ENCODE measurements at regions not wholly inside any gene's neighbourhood (a gene's known extent, or its start where the extent isn't known, plus 50 kb on each side); places are given as distances from the start of the nearest gene placed in this dataset.
"Not testable (repeated sequence)": the region's sequence is repeated elsewhere in the genome, so short reads cannot be mapped to it uniquely, and the experiment has no call there.

DNA sequence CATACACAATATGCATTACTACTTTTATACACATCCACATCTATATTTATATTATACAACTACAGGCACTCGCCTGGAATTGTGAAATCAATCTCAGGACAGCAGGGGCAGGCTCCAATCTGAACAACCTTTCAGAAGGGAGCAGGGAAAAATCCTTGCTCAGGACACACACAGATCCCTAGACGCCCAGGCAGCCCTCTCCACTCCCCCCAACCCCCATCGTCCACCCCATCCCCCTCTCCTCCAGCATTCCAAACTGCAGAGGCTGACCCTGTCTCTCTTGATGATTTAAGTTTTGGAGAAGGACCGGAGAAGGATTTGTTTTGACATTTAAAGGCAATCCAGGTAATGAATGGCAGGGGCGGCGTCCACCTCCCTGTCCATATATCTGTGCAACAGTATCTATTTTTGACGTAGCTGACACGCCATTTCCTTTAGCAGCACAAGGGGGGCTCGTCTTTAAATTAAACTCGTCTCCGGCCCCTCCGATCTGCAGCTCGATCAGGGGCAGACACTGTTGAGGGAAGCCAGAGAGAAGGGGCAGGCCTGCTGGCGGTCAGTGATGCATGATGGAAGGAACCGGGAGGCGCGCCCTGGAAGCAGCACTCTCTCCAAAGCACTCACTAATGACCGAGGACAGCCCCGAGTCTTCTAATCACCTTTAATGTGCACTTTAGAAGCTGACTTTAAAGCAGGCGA lies 95.0 kb upstream of the TBX5 start:
- no peak for DNase-seq

GRCh38 chr12:114500131-114500530 lies 94.2 kb upstream of the TBX5 start:
- DNase-seq = no peak

DNA sequence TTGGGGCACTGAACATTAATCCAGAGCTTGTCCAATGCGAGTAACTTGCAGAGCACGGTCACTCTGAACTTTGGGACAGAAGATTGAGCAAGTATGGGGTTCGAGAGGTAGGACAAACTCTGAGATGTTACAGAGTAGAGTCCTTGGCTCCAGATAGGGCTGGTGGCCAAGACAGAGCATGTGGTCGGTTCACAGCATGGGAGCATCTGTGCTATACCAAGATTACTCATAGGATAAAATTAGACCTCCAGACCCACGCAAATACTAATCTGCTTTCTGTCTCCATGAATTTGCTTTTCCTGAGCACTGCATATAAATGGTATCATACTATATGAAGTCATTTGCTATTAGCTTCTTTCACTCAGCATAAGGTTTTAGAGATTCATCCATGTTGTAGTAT lies 93.4 kb upstream of the TBX5 start:
- no peak for DNase-seq

DNA sequence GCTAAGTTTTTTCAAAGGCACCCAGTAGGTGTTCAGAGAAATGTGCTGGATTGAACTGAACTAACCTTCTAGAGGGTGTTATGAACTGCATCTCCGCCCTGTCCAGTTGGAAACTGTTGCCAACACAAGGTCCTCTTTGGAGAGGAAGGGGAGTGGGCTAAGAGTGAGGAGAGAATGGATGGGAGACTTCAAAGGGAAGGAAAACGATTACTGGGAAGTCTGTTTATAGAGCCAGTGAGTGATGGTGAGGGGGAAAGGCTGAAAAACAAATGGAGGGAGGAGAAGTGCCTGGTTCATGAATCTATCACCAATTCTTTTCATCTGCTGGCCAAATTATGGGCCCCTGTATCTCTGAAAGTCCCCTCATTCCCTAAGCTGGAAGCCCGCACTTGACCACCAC lies 86.0 kb upstream of the TBX5 start:
- DNase-seq = no peak

GRCh38 chr12:114484822-114485459 lies 79.0 kb upstream of the TBX5 start:
- not testable (repeated sequence) for DNase-seq

- DNase-seq = no peak
Measured at GRCh38 chr12:114483996-114484395, 78.1 kb upstream of the TBX5 start.

DNA sequence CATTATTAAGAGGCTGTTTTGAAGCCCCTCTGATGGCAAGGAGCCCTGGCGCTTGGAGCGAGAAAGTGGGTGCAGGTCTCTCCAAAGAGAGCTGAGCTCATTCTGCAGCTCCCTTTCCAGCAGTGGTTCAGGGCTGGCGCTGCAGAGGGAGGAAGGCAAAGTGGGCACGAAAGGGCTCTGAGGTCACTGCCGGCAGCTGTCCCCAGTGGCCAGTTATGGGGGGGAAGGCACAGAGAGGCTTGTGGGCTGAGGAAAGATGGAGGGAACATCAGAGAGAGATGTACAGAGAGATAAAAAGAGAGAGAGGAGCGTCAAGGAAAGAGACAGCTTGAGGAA lies 75.2 kb upstream of the TBX5 start:
- DNase-seq = no peak

GRCh38 chr12:114480337-114481199 lies 74.6 kb upstream of the TBX5 start:
- DNase-seq = no peak

- no peak for DNase-seq
Measured at GRCh38 chr12:114479831-114480230, 73.9 kb upstream of the TBX5 start.

GRCh38 chr12:114478865-114479264 lies 72.9 kb upstream of the TBX5 start:
- no peak for DNase-seq

- DNase-seq = no peak
Measured at GRCh38 chr12:114477989-114478395, 72.0 kb upstream of the TBX5 start.

DNA sequence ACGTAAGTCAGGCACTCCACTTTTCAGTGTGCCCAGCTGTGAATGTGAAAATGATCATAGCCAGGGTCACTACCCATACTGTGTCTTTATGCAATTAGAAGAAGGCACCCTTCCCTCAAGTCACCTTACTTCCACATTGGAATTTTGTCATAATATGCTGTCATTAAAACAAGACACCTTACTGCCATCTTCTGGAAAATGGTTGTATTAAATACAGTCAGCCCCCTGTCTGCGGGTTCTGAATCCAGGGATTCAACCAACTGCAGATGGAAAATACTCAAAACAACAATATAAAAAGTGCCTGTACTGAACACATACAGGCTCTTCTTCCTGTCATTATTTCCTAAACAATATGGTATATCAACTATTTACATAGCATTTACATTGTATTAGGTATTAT lies 70.2 kb upstream of the TBX5 start:
- no peak for DNase-seq

GRCh38 chr12:114473717-114474116 lies 67.8 kb upstream of the TBX5 start:
- DNase-seq = no peak

DNA sequence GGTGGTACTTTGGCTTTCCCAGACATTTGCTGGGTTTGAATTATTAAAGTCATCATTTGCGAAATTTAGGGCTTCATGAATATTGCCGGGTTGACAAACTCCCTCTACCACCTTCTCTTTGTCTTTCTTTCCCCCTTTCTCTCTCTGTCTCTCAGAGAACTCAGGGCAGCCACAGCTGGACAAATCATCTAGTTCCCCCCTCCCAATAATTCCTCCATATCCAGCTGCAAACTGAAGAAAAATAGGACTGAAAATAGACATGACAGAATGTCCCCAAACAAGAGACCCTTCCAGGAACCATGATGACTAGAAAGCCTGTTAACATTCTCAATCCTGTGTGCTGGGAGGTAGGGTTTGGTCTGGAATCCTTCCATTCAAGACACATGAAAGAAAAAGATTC lies 67.1 kb upstream of the TBX5 start:
- DNase-seq = no peak

- DNase-seq = no peak
Measured at GRCh38 chr12:114457620-114458019, 51.7 kb upstream of the TBX5 start.

Data from NCI-H1694 (cell line).